ENCODE measurements at regions not wholly inside any gene's neighbourhood (a gene's known extent, or its start where the extent isn't known, plus 50 kb on each side); places are given as distances from the start of the nearest gene placed in this dataset.

DNA sequence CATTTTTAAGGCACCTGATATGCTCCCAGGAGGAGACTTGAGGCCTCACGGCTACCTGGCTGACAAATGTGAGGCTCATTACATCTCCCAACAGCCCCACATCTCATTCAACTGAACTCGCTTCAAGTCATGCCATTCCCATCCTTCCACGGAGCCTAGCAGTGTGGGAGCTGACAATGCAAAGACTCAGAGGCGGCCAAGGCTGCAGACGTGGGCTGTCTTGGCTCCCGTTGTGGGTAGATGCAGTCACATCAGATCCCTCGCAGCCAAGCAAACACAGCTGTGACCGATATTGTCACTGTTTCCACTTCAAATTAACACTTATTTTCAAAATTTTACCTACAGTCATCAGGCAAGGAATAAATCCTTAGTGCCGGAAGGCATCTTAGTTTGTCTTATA, 64.0 kb upstream of the TRIB2 start:
- H3K27ac ChIP-seq: no peak overlapping the region
- no peak for TF ChIP-seq ZFX (IDR thresholded peaks at IDR 0.05; ENCODE audit: borderline replicate concordance)
- TF ChIP-seq, protein P1, sequence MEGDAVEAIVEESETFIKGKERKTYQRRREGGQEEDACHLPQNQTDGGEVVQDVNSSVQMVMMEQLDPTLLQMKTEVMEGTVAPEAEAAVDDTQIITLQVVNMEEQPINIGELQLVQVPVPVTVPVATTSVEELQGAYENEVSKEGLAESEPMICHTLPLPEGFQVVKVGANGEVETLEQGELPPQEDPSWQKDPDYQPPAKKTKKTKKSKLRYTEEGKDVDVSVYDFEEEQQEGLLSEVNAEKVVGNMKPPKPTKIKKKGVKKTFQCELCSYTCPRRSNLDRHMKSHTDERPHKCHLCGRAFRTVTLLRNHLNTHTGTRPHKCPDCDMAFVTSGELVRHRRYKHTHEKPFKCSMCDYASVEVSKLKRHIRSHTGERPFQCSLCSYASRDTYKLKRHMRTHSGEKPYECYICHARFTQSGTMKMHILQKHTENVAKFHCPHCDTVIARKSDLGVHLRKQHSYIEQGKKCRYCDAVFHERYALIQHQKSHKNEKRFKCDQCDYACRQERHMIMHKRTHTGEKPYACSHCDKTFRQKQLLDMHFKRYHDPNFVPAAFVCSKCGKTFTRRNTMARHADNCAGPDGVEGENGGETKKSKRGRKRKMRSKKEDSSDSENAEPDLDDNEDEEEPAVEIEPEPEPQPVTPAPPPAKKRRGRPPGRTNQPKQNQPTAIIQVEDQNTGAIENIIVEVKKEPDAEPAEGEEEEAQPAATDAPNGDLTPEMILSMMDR (IDR thresholded peaks at IDR 0.05): no peak

DNA sequence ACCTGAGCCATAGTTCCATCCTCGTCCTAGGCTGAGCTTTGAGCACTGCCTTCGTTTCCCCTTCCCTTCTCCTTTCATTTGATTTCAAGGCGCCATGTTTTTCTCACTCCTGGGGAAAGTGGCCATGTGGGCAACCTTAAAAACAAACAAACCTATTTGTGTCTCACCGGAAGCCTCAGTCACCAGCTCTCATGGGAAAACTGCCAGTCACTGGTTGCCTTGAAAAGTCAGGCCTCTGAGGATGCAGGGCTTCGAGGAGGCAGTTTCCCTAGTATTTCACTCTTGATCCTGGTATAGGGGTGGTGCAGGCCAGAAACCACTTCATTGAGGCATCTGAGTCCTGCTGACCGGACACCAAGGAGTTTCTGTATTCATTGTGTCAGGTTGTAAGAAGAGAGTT, 59.2 kb upstream of the TRIB2 start:
- TF ChIP-seq ZFX (IDR thresholded peaks at IDR 0.05; ENCODE audit: borderline replicate concordance): no peak
- TF ChIP-seq, protein P1 (IDR thresholded peaks at IDR 0.05): no peak
- no peak overlapping the region for H3K27ac ChIP-seq

DNA sequence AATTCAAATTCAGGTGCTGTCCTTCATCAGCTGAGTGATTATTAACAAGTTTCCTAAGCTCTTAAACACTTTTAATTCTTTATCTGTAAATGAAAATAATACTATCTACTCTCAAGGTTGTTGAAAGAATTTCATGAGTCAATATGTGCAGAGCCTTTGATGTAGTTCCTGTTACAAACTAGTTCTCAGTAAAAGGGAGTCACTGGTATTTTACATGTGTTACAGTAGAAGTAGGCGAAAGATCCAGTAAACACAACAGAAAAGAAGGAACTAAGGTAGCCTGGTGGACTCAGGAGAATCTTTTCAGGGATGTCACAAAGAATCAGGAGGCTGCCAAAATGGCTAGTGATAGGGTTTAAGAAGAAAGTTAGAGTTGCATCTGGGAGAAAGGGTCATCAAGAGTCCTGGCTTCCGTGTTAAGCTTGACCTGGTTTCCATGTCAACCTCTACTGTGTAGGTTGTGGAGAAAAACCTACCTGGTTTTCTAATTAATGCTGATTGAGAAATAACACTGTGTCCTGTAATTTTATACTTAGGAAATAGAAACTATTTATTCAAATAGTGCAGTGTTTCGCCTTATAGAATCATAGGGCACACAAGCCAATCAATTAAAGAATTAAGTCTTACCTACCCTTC, 58.3 kb upstream of the TRIB2 start:
- no peak overlapping the region for H3K27ac ChIP-seq
- TF ChIP-seq, protein P1 (IDR thresholded peaks at IDR 0.05): no peak

DNA sequence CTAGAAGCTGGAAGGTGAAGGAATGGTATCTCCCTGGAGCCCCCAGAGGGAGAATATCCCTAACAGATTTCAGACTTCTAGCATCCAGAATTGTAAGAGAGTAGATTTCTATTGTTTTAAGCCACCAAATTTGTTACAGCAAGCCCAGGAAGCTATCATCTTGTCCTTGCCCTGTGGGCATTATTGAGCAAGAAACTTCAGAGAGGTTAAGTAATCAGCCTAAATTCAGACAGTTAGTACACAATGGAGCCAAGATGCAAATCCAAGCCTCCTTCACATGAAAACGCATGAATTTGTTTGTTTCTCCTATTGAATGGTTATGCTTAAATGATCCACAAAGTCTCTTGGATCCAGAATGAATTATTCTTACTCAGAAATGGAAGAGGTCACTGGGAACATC, 55.2 kb upstream of the TRIB2 start:
- no peak overlapping the region for H3K27ac ChIP-seq
- TF ChIP-seq ZFX (IDR thresholded peaks at IDR 0.05; ENCODE audit: borderline replicate concordance): no peak
- TF ChIP-seq, protein P1 (IDR thresholded peaks at IDR 0.05): no peak

DNA sequence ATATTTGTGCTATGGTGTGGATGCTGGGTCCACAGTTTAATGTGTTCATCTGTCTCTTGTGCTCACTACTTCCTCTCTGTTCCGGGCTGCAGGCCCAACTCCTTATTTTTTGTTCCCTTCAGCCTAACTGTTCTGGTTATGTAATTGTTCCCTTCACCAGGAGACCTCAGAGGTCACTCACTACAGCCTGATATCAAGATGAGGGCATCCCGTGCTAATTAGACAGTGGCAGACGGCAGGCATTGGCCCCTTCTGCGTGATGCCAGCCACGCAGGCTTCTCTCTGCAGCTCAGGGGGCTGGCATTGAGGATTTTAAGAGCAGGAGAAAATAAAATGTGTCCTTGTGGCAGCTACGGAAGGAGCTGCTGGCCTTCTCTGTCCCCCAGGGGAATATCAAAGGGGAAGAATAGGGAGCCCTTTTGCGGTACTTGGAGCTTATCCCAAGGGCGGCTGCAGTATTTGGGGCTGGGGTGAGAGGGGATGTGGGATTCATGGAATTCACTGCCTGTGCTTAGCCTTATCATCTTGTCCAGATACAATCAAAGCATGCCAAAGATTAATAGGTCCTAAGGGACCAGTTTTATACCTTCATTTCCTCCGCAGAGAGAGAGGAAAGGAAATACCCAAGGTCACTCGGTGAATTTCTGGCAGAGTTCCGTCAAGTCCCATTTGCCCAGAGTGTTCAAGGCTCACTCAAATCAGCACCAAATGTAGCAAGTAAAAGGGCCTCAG, 53.3 kb upstream of the TRIB2 start:
- no peak for TF ChIP-seq ZFX (IDR thresholded peaks at IDR 0.05; ENCODE audit: borderline replicate concordance)
- TF ChIP-seq, protein P1 (IDR thresholded peaks at IDR 0.05): no peak
- H3K27ac ChIP-seq: no peak overlapping the region

DNA sequence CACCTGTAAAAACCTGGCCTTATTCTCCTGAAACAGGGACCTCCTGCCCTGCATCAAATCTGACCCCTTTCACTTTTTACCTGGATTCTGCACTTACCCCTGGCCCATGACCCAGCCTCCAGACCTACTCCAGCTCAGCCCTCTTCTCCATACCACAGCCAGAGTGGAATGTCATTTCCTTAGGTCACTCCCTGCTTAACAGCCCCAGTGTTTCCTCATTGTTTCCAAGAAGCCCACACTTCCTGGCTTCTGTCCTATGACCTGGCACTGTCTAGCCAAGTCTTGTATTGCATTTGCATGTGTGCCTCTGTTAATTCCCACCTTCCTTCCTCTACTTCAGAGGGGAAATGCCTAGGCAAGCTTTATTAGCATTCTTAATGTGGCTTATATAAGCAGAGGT, 51.4 kb upstream of the TRIB2 start:
- H3K27ac ChIP-seq: no peak overlapping the region
- TF ChIP-seq, protein P1 (IDR thresholded peaks at IDR 0.05): no peak
- no peak for TF ChIP-seq ZFX (IDR thresholded peaks at IDR 0.05; ENCODE audit: borderline replicate concordance)

DNA sequence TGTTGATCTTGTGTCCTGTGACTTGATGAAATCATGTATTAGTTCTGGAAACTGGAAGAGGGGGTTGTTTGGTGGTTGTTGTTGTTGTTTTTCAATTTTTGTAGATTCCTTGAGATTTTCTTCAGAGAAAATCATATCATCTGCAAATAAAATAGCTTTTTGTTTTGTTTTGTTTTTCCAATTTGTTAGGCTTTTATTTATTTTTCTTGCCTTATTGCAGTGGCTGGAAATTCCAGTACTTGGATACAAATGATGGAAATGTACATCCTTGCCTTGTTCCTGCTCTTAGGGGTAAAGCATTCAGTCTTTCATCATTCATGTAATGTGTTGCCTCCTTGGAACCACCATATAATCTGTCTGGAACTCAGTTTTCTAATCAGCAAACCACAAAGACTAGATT, 50.3 kb upstream of the TRIB2 start:
- H3K27ac ChIP-seq: no peak overlapping the region
- no peak for TF ChIP-seq ZFX (IDR thresholded peaks at IDR 0.05; ENCODE audit: borderline replicate concordance)
- TF ChIP-seq, protein P1 (IDR thresholded peaks at IDR 0.05): no peak

All from 22Rv1 (cell line).